Naive thymus-derived CD8-positive, alpha-beta T cell (primary cell): ENCODE measurements at regions not wholly inside any gene's neighbourhood (a gene's known extent, or its start where the extent isn't known, plus 50 kb on each side); places are given as distances from the start of the nearest gene placed in this dataset.
"Not testable (repeated sequence)": the region's sequence is repeated elsewhere in the genome, so short reads cannot be mapped to it uniquely, and the experiment has no call there.

Experiments used
- ATAC-seq, 2 donors: fragments of 150-1000 bp; cut with Tn5 transposase in 1 of 2; sonication (Bioruptor Pico), chemical (Tn5 transposase) in 1 of 2; 1 replicate in 1 of 2; 2 replicates in 1 of 2; pipeline ENCODE4 v1.10.0; 2021; ENCODE audit warnings: mild to moderate bottlenecking in 2 of 2, moderate library complexity in 2 of 2
- POLR2A ChIA-PET: fragments of 350-600 bp; sonication (Branson Sonifier 250); formaldehyde crosslinking; loops from one replicate; lab custom pipeline; 2021; ENCODE audit warnings: antibody characterized with exemption; lab: Charles Lee
- DNase-seq, 10 donors: peaks; one replicate each; pipeline versions ENCODE4 v3.0.0 to v3.0.0-alpha.2; 2020 to 2022
- H3K27ac Mint-ChIP-seq, 10 donors: one replicate each; pipeline ENCODE4 v1.8.0; 2020 to 2022; ENCODE audit warnings: mild to moderate bottlenecking in 10 of 10, mixed read lengths in 10 of 10, moderate library complexity in 4 of 10, inconsistent platforms in 1 of 10
- H3K27me3 Mint-ChIP-seq, 5 donors: one replicate each; pipeline ENCODE4 v1.8.0; 2021 to 2022; ENCODE audit warnings: mixed read lengths in 5 of 5
- H3K36me3 Mint-ChIP-seq, 3 donors: one replicate each; pipeline ENCODE4 v1.8.0; 2020 to 2022; ENCODE audit warnings: mixed read lengths in 3 of 3, mild to moderate bottlenecking in 2 of 3, inconsistent platforms in 1 of 3
- H3K4me1 Mint-ChIP-seq, 4 donors: one replicate each; pipeline ENCODE4 v1.8.0; 2021 to 2022; ENCODE audit warnings: mixed read lengths in 4 of 4
- H3K4me3 Mint-ChIP-seq, 10 donors: one replicate each; pipeline ENCODE4 v1.8.0; 2020 to 2022; ENCODE audit warnings: mild to moderate bottlenecking in 10 of 10, mixed read lengths in 10 of 10, moderate library complexity in 6 of 10, inconsistent platforms in 1 of 10
- H3K9me3 Mint-ChIP-seq, 9 donors: one replicate each; pipeline ENCODE4 v1.8.0; 2020 to 2022; ENCODE audit warnings: mixed read lengths in 9 of 9, mild to moderate bottlenecking in 3 of 9, inconsistent platforms in 1 of 9, moderate library complexity in 1 of 9

DNA sequence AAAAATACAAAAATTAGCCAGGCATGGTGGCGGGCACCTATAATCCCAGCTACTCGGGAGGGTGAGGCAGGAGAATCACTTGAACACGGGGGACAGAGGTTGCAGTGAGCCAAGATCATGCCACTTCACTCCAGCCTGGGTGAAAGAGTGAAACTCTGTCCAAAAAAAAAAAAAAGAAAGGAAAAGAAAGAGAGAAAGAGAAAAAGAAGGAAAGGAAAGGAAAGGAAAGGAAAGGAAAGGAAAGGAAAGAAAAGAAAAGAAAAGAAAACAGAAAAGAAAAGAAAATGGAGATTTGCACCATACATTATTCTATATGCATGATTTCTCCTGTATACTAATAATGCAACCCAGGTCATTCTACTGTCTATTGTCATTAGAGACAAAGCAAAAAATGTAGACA is 421.5 kb downstream of the PCDH19 start:
- DNase-seq, H3K27me3 Mint-ChIP-seq, H3K36me3 Mint-ChIP-seq, POLR2A ChIA-PET, H3K27ac Mint-ChIP-seq, H3K4me1 Mint-ChIP-seq, ATAC-seq, H3K4me3 Mint-ChIP-seq, H3K9me3 Mint-ChIP-seq: not testable (repeated sequence)

DNA sequence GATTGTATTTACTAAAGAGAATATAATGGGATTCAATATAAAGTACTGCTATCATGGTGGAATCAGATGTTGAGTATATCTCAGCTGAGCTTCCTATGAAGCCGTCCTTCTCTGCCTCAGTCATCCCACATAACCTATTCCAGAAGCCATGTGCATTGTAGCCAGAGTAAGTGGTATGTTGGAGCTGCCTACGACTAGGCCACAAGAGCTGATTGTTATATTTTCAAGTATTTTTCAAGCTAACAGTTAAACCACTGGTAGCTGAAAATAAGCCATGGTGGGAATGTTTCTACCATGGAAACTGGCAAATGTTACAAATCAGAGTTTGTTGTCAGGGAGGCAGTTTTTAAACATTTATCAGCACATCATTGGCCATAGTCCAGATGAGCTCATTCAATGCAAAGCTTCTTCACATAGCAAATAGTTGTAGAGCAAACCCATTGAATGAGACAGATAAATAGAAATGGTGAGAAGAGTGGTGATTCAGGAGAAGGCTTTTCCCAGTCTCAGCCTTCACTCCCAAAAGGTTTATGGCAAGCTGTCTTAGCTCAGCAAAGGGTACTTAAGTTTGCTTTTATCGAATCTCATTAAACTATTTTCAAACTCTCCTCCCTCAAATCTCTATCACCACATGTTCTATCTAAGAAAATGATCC is 436.4 kb downstream of the PCDH19 start:
- H3K9me3 Mint-ChIP-seq = peaks cover 0 to 4% (median 0%) of the 10 kb centered on the region in 9 donors
- DNase-seq (no peak), ATAC-seq (no peak)
- H3K27ac Mint-ChIP-seq = no peak overlapping the region
- POLR2A ChIA-PET = no interaction called here
- no peak overlapping the region for H3K4me3 Mint-ChIP-seq
- H3K27me3 Mint-ChIP-seq = no peaks in the 10 kb centered on the region
- H3K4me1 Mint-ChIP-seq = no peaks in the 10 kb centered on the region
- H3K36me3 Mint-ChIP-seq = no peaks in the 10 kb centered on the region

DNA sequence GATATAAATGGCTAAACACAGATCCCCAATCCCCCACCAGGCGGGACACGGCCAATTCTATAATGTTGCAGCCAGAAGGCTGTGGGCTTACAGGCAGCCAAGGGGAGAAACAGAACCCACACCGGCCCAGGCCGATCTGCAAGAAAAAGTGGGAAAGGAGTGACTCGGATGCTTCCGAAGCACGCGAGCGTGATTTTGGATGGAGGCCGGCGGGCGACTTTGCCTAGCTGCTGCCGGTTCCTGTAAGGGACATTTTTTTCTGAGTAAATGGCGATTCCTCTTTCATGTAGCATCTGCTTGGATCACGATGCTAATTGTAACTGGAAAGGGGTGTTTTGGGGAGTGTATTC is 470.2 kb downstream of the PCDH19 start:
- Mint-ChIP-seq H3K36me3 (no peaks in the 10 kb centered on the region), H3K4me1 (no peaks in the 10 kb centered on the region), H3K27me3 (peaks cover 0 to 3% (median 0%) of the 10 kb centered on the region in 5 donors), H3K9me3 (peaks cover 0 to 9% (median 4%) of the 10 kb centered on the region in 9 donors), H3K4me3 (no peak overlapping the region), H3K27ac (no peak overlapping the region)
- POLR2A ChIA-PET = no interaction called here
- ATAC-seq (no peak), DNase-seq (no peak)

DNA sequence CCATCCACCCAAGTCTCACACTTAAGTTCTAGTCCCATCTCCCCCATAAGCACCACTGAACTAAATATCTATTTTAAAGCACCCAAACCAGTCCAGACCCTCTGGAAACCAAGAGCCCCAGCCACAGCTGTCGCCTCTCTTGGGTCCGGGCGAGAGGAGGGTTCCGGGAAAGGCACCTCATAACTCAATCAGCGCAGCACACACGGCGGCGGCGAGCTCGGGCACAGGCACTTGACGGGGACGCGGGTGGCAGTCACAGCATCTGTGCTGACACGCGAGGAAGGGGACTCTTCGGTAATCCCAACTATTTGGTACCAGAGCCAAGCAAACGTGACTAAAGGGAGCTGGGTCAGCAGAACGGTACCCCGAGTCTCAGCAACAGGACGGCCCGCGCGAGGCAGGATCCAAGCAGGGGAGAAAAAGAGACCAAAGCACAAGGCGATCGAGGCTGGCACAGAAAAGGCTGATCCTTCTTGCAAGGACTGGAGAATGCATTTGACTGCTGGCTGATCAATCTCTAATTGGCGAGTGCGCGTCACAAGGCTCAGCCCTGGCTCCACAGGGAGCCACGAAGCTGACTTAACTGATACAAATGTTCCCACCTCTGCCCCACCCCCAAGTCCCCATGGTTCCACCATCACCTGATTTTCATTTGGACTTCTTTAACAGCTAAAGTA is 470.7 kb downstream of the PCDH19 start:
- H3K4me3 Mint-ChIP-seq, H3K36me3 Mint-ChIP-seq, H3K9me3 Mint-ChIP-seq, POLR2A ChIA-PET, H3K27ac Mint-ChIP-seq, ATAC-seq, H3K27me3 Mint-ChIP-seq, H3K4me1 Mint-ChIP-seq: not testable (repeated sequence)
- DNase-seq = peak in 1 of 10 donors; percentile 0

DNA sequence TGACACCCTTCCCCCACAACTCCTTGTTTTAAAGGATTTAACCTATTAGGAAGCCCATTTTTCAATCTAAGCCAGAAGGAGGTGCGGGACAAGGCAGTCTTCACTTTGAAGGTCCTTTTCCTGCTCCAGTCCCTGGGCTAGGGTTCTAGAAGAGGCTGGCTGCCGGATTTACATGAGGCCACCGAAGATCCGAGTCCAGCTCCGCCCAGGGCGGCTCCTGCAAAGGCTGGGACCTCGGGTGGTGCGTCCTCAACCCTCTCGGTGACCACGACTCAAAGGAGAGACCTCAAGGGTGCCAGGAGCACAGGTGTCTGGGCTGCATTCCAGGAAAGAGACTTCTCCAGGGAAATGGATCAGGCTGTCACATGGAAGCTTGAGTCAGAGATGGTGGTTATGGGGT is 471.6 kb downstream of the PCDH19 start:
- Mint-ChIP-seq H3K27ac (no peak overlapping the region), H3K9me3 (peaks cover 0 to 5% (median 2%) of the 10 kb centered on the region in 9 donors), H3K27me3 (peaks cover 0 to 3% (median 0%) of the 10 kb centered on the region in 5 donors), H3K4me1 (no peaks in the 10 kb centered on the region), H3K36me3 (no peaks in the 10 kb centered on the region), H3K4me3 (no peak overlapping the region)
- no peak for DNase-seq
- ATAC-seq = no peak
- POLR2A ChIA-PET = no interaction called here

DNA sequence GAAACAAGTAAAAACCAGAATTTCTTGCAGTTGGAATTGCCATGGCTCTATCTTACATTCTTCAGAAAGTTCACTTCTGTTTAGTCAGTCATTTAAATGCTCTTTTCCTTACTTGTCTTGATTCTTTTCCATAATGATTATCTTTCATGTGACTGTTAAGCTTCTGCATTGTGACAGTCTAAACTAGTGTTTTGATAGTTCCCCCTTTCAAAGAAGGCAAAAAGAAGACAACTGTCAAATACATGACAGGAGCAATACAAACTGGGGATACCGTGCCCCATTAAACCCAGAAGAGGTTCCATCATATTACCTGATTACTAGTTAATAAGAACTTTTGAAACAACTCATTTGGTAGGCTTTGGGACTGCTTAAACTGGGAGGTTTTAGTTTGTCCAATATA is 476.2 kb downstream of the PCDH19 start:
- Mint-ChIP-seq H3K36me3 (no peaks in the 10 kb centered on the region), H3K4me3 (no peak overlapping the region), H3K27me3 (peaks cover 0 to 2% (median 0%) of the 10 kb centered on the region in 5 donors), H3K27ac (no peak overlapping the region), H3K9me3 (peaks cover 0 to 5% (median under 1%) of the 10 kb centered on the region in 9 donors), H3K4me1 (no peaks in the 10 kb centered on the region)
- DNase-seq = no peak
- no peak for ATAC-seq
- POLR2A ChIA-PET = no interaction called here

DNA sequence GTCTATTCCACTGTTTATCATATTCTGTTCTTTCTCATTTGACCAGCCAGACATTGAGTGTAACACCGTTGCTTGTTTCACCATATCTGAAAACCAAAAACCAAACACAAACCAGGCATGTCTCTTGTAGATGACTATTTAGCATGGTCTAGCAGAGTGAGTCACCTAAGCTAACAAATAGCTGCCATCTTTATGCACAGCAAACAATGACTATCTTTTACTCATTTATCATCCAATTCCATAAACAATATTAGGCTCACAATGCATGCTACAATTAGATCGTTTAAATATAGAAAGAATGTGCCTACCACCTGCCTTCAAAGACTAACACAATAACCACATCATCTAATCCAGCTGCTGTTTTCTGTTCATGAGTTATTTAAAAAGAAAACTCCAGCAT is 495.4 kb downstream of the PCDH19 start:
- H3K4me3 Mint-ChIP-seq = no peak overlapping the region
- no peaks in the 10 kb centered on the region for H3K27me3 Mint-ChIP-seq
- H3K27ac Mint-ChIP-seq = no peak overlapping the region
- POLR2A ChIA-PET = no interaction called here
- no peaks in the 10 kb centered on the region for H3K9me3 Mint-ChIP-seq
- H3K4me1 Mint-ChIP-seq = no peaks in the 10 kb centered on the region
- no peaks in the 10 kb centered on the region for H3K36me3 Mint-ChIP-seq
- ATAC-seq (no peak), DNase-seq (no peak)

DNA sequence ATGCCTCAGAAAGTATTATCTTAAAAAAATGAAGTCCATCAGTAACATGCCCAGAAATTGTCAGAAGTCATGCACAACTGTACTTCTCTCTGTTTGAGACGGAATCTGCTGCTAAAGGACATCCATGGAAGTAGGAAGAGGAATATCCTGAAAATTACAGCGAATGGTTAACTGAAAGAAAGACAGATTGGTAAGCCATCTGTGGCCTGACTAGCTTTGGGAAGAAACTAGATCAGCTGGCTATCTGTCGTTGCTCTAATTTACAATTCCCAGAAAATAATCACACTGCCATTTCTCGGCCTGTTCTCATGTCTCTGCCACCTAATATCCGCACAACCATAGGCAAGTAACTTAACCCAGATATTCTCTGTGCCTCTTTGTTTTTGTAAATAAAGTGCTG is 496.5 kb downstream of the PCDH19 start:
- H3K4me1 Mint-ChIP-seq = no peaks in the 10 kb centered on the region
- H3K27ac Mint-ChIP-seq = no peak overlapping the region
- ATAC-seq (no peak), DNase-seq (no peak)
- H3K36me3 Mint-ChIP-seq = no peaks in the 10 kb centered on the region
- H3K4me3 Mint-ChIP-seq = no peak overlapping the region
- H3K27me3 Mint-ChIP-seq = no peaks in the 10 kb centered on the region
- POLR2A ChIA-PET = no interaction called here
- H3K9me3 Mint-ChIP-seq = no peaks in the 10 kb centered on the region

DNA sequence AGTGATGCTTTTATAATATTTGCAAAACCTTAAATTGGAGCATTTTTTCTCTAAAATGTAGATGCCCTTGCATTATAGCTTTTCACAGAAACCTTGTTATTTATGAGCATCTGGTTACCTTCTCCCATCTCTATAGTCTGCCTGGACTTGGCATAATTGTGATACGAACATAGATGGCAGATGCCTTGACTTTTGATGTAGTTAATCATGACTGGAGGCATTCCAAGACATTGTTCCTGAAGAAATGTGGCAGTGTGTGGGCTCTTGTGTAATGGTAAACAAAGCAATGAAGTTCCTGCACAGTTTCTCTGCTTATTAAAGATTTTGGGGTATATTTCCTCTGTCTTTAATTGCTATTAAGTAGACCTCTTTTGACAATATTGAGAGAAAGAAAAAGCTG is 500.1 kb downstream of the PCDH19 start:
- no peak overlapping the region for H3K27ac Mint-ChIP-seq
- H3K9me3 Mint-ChIP-seq = no peaks in the 10 kb centered on the region
- no peaks in the 10 kb centered on the region for H3K36me3 Mint-ChIP-seq
- ATAC-seq (no peak), DNase-seq (no peak)
- H3K4me1 Mint-ChIP-seq = no peaks in the 10 kb centered on the region
- H3K4me3 Mint-ChIP-seq = no peak overlapping the region
- no peaks in the 10 kb centered on the region for H3K27me3 Mint-ChIP-seq
- POLR2A ChIA-PET = no interaction called here

DNA sequence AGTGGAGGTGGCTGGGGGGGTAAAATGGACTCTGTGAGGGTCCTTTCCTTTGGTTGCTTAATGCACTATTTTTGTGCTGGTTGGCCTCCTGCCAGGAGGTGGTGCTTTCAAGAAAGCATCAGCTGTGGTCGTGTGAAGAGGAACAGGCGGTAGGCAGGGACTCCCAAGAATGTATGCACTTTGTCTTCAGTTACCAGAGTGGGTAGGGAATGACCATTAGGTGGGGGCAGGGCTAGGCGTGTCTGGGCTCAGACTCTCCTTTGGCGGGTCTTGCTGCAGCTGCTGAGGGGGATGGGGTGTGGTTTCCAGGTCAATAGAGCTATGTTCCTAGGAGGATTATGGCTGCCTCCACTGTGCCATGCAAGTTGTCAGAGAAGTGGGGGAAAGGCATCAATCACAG is 509.0 kb downstream of the PCDH19 start:
- Mint-ChIP-seq H3K4me1 (no peaks in the 10 kb centered on the region), H3K9me3 (peaks cover 0 to 8% (median 0%) of the 10 kb centered on the region in 9 donors), H3K36me3 (no peaks in the 10 kb centered on the region), H3K27ac (no peak overlapping the region), H3K4me3 (no peak overlapping the region), H3K27me3 (no peaks in the 10 kb centered on the region)
- DNase-seq = no peak
- POLR2A ChIA-PET = no interaction called here
- ATAC-seq = no peak

DNA sequence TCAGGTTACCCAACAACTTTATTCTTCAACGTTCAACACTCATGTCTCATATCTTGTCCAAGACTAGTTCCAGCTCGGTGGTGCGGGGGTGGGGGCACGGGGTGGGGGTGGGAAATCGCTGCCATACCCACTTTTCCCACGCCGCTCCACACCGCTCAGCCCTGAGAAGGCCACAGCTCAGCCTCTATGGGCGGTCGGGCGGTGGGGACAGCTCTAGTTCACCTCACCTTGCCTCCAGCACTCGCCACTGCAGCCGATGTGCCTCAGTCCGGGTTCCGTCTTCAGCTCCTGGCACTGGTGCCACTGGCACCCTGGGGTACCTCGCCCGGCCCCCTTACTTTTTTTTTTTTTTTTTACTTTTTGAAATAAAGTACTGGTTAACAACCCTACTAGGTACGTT is 522.2 kb downstream of the PCDH19 start:
- ATAC-seq (no peak), DNase-seq (no peak)
- H3K27me3 Mint-ChIP-seq = no peaks in the 10 kb centered on the region
- H3K27ac Mint-ChIP-seq = no peak overlapping the region
- POLR2A ChIA-PET = no interaction called here
- H3K36me3 Mint-ChIP-seq = no peaks in the 10 kb centered on the region
- H3K9me3 Mint-ChIP-seq = peaks cover 0 to 13% (median 2%) of the 10 kb centered on the region in 9 donors
- no peak overlapping the region for H3K4me3 Mint-ChIP-seq
- H3K4me1 Mint-ChIP-seq = no peaks in the 10 kb centered on the region

DNA sequence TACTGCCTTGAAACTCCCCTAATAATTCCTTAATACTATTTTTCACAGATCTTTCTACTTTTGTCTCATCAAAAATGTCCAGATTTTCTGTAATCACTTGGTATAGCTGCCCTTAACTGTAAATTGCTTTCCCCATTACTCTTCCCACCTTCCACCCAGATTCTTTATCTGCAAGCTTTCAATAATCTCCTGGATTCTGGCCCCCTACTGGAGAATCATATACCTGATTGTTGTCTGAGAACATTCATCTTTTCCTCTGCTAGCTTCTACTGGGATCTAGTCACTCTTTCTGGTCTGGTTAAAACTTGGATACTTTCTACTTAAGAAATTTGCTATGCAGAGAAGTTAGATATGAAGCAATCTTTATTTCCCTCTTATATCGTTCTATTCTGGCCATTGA is 552.6 kb downstream of the PCDH19 start:
- POLR2A ChIA-PET = no interaction called here
- Mint-ChIP-seq H3K36me3 (no peaks in the 10 kb centered on the region), H3K9me3 (peaks cover 0 to 4% (median 0%) of the 10 kb centered on the region in 9 donors), H3K4me3 (no peak overlapping the region), H3K4me1 (no peaks in the 10 kb centered on the region), H3K27ac (no peak overlapping the region), H3K27me3 (no peaks in the 10 kb centered on the region)
- ATAC-seq (no peak), DNase-seq (peak in 1 of 10 donors; percentile 8)

DNA sequence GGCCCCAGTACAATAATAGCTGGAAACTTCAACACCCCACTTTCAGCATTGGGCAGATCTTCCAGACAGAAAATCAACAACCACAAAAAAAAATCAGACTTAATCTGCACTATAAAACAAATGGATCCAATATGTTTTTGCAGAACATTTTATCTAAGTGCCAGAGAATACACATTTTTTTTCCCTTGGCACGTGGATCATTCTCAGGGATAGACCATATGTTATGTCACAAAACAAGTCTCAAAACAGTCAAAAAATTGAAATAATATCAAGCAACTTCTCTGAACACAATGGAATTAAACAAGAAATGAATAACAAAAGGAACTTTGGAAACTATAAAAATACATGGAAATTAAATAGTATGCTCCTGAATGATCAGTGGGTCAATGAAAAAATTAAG is 576.3 kb downstream of the PCDH19 start:
- peaks cover 0 to 21% (median 8%) of the 10 kb centered on the region in 9 donors for H3K9me3 Mint-ChIP-seq
- no peaks in the 10 kb centered on the region for H3K36me3 Mint-ChIP-seq
- POLR2A ChIA-PET = no interaction called here
- no peak overlapping the region for H3K4me3 Mint-ChIP-seq
- DNase-seq (no peak), ATAC-seq (no peak)
- no peaks in the 10 kb centered on the region for H3K27me3 Mint-ChIP-seq
- H3K27ac Mint-ChIP-seq = no peak overlapping the region
- H3K4me1 Mint-ChIP-seq = no peaks in the 10 kb centered on the region

DNA sequence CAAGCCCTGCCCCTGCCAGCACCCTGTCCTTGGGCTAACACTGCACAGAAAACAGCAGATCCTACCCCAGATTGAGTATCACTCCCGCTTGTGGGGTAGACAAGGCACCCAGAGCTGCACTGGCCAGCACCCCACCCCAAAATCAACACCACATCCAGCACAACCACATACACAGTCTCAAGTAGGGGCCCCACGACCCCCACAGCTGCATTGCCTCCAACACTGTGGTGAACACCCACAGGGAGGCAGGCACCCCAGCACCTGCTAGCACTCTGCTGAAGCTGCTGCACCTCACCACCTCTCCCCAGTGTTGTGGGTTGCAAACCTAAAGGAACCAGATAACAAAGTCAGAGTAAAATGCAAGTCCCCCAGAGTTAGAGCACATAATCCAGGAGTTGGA is 589.9 kb downstream of the PCDH19 start:
- ATAC-seq (no peak), DNase-seq (no peak)
- Mint-ChIP-seq H3K27me3 (no peaks in the 10 kb centered on the region), H3K27ac (no peak overlapping the region), H3K4me1 (no peaks in the 10 kb centered on the region), H3K4me3 (no peak overlapping the region), H3K9me3 (peaks cover 0 to 7% (median 0%) of the 10 kb centered on the region in 9 donors), H3K36me3 (no peaks in the 10 kb centered on the region)
- POLR2A ChIA-PET = no interaction called here
